ENCODE measurements at regions not wholly inside any gene's neighbourhood (a gene's known extent, or its start where the extent isn't known, plus 50 kb on each side); places are given as distances from the start of the nearest gene placed in this dataset.

DNA sequence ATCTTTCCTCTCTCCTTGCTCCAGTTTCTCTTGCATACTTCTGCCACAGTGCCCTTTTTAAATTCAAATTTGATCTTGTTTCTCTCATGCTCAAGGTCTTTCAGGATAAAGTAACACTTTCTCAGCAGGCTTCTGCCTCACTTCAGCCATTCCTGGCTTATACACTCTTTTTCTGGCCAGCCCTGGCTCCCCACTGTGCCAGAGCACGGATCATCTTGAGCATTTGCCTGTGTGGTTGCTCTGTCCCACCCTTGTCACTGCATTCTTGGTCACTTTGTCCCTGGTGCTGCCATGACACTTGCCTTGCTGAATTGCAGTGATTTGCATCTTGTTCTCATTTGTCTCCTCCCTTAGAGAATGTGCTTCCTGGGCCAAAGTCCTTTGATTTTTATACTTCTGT lies 634.3 kb downstream of the TMEM182 start:
- TF ChIP-seq, protein P1, sequence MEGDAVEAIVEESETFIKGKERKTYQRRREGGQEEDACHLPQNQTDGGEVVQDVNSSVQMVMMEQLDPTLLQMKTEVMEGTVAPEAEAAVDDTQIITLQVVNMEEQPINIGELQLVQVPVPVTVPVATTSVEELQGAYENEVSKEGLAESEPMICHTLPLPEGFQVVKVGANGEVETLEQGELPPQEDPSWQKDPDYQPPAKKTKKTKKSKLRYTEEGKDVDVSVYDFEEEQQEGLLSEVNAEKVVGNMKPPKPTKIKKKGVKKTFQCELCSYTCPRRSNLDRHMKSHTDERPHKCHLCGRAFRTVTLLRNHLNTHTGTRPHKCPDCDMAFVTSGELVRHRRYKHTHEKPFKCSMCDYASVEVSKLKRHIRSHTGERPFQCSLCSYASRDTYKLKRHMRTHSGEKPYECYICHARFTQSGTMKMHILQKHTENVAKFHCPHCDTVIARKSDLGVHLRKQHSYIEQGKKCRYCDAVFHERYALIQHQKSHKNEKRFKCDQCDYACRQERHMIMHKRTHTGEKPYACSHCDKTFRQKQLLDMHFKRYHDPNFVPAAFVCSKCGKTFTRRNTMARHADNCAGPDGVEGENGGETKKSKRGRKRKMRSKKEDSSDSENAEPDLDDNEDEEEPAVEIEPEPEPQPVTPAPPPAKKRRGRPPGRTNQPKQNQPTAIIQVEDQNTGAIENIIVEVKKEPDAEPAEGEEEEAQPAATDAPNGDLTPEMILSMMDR (IDR thresholded peaks at IDR 0.05): no peak
- TF ChIP-seq POLR2A (IDR thresholded peaks at IDR 0.05): no peak

All from heart left ventricle (tissue), 13 donors.